ENCODE measurements at regions not wholly inside any gene's neighbourhood (a gene's known extent, or its start where the extent isn't known, plus 50 kb on each side); places are given as distances from the start of the nearest gene placed in this dataset.
"Not testable (repeated sequence)": the region's sequence is repeated elsewhere in the genome, so short reads cannot be mapped to it uniquely, and the experiment has no call there.

- DNase-seq: no peak
Observed at GRCh38 chr4:38442073-38442788, 221.8 kb upstream of the KLF3 start.

- no peak for DNase-seq
Observed at GRCh38 chr4:38449506-38450174, 214.4 kb upstream of the KLF3 start.

GRCh38 chr4:38452009-38452408 lies 212.0 kb upstream of the KLF3 start:
- DNase-seq: no peak

GRCh38 chr4:38452542-38452941 lies 211.5 kb upstream of the KLF3 start:
- DNase-seq: no peak

GRCh38 chr4:38453253-38453881 lies 210.6 kb upstream of the KLF3 start:
- no peak for DNase-seq

- no peak for DNase-seq
Observed at GRCh38 chr4:38454284-38454683, 209.7 kb upstream of the KLF3 start.

- DNase-seq: no peak
Observed at GRCh38 chr4:38455092-38455862, 208.7 kb upstream of the KLF3 start.

- no peak for DNase-seq
Observed at GRCh38 chr4:38456096-38456495, 207.9 kb upstream of the KLF3 start.

GRCh38 chr4:38461342-38461741 lies 202.7 kb upstream of the KLF3 start:
- no peak for DNase-seq

- no peak for DNase-seq
Observed at GRCh38 chr4:38462367-38463055, 201.5 kb upstream of the KLF3 start.

- DNase-seq: no peak
Observed at GRCh38 chr4:38463268-38463958, 200.6 kb upstream of the KLF3 start.

GRCh38 chr4:38464328-38464727 lies 199.7 kb upstream of the KLF3 start:
- DNase-seq: no peak

GRCh38 chr4:38466401-38466800 lies 197.6 kb upstream of the KLF3 start:
- no peak for DNase-seq

- DNase-seq: no peak
Observed at GRCh38 chr4:38467296-38467695, 196.7 kb upstream of the KLF3 start.

GRCh38 chr4:38468339-38468866 lies 195.6 kb upstream of the KLF3 start:
- no peak for DNase-seq

GRCh38 chr4:38469410-38469809 lies 194.6 kb upstream of the KLF3 start:
- DNase-seq: no peak

GRCh38 chr4:38470735-38471262 lies 193.2 kb upstream of the KLF3 start:
- no peak for DNase-seq

GRCh38 chr4:38482696-38483095 lies 181.3 kb upstream of the KLF3 start:
- no peak for DNase-seq

GRCh38 chr4:38483628-38484027 lies 180.4 kb upstream of the KLF3 start:
- DNase-seq: not testable (repeated sequence)

GRCh38 chr4:38489011-38489861 lies 174.8 kb upstream of the KLF3 start:
- DNase-seq: no peak
